ENCODE measurements at regions not wholly inside any gene's neighbourhood (a gene's known extent, or its start where the extent isn't known, plus 50 kb on each side); places are given as distances from the start of the nearest gene placed in this dataset.

DNA sequence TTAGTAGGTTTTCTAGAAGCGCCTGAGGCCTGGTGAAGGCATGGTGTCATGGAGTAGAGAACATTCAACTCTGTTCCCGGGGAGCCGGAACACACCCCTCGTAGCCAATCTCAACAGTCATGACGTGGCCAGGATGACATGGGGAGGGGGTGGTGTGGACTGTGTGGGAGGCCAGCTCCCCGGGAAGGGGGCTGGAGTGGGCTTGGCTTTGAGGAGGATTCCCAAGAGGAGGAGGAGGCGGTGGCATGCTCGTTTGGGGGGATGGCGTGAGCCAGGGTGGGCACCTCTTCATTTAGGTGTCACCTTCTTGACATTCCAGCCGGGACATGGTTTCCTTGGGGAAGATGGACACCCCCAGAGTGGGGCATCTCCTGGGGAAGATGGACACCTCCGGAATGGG, 257.5 kb downstream of the SEC14L1 start:
- intact Hi-C loops (cut with DNase I; ENCODE audit: low total_unique reads) = no loop called here
- no peak for DNase-seq (ENCODE audit: low spot score in 2 of 2)
- H3K27me3 ChIP-seq = no peaks in the 10 kb centered on the region
- H3K27ac ChIP-seq = peak overlapping the region; percentile 25 to 37
- TF ChIP-seq, protein P1, sequence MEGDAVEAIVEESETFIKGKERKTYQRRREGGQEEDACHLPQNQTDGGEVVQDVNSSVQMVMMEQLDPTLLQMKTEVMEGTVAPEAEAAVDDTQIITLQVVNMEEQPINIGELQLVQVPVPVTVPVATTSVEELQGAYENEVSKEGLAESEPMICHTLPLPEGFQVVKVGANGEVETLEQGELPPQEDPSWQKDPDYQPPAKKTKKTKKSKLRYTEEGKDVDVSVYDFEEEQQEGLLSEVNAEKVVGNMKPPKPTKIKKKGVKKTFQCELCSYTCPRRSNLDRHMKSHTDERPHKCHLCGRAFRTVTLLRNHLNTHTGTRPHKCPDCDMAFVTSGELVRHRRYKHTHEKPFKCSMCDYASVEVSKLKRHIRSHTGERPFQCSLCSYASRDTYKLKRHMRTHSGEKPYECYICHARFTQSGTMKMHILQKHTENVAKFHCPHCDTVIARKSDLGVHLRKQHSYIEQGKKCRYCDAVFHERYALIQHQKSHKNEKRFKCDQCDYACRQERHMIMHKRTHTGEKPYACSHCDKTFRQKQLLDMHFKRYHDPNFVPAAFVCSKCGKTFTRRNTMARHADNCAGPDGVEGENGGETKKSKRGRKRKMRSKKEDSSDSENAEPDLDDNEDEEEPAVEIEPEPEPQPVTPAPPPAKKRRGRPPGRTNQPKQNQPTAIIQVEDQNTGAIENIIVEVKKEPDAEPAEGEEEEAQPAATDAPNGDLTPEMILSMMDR (IDR thresholded peaks at IDR 0.05) = no peak
- TF ChIP-seq POLR2A (IDR thresholded peaks at IDR 0.05) = no peak
- TF ChIP-seq POLR2AphosphoS5 (IDR thresholded peaks at IDR 0.05) = no peak
- no peaks in the 10 kb centered on the region for H3K9me3 ChIP-seq
- peaks cover 10 to 19% of the 10 kb centered on the region in 2 donors for H3K4me1 ChIP-seq
- no peak overlapping the region for H3K4me3 ChIP-seq
- H3K36me3 ChIP-seq = no peaks in the 10 kb centered on the region

DNA sequence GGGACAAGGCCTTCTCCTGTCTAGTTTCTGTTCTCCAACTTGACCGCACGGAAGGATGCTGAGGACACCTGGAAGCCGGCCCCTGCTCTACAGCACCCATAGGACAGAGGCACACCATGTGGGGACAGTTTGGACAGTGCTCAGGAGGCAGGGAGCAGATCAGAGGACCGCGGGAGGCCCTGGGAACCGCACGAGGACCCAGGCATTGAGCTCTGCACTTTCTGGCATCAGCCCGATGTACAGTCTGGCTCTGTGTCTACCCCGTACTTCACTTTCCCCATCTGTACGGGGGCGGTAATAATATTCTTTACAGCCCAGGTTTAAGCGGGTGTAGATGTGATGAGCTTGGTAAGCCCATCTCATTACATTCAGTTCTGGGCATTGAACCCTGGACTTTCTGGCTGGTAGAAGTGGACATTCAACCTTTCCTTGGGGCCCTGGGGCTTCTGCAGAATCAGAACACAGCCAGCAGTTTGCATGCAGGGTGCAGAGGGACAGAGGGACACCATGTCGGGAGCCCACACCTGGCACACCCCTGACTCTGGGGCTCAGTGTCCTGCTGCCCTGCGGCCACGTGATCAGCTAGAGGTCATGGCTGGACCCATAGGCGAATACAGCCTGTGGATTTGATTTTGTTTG, 258.7 kb downstream of the SEC14L1 start:
- H3K9me3 ChIP-seq = no peaks in the 10 kb centered on the region
- intact Hi-C loops (cut with DNase I; ENCODE audit: low total_unique reads) = no loop called here
- peak overlapping the region in 1 of 2 donors; percentile 63 for H3K27ac ChIP-seq
- no peak for DNase-seq (ENCODE audit: low spot score in 2 of 2)
- peaks cover 4 to 7% of the 10 kb centered on the region in 2 donors for H3K4me1 ChIP-seq
- no peak for TF ChIP-seq POLR2AphosphoS5 (IDR thresholded peaks at IDR 0.05)
- H3K27me3 ChIP-seq = no peaks in the 10 kb centered on the region
- no peak overlapping the region for H3K4me3 ChIP-seq
- no peaks in the 10 kb centered on the region for H3K36me3 ChIP-seq

DNA sequence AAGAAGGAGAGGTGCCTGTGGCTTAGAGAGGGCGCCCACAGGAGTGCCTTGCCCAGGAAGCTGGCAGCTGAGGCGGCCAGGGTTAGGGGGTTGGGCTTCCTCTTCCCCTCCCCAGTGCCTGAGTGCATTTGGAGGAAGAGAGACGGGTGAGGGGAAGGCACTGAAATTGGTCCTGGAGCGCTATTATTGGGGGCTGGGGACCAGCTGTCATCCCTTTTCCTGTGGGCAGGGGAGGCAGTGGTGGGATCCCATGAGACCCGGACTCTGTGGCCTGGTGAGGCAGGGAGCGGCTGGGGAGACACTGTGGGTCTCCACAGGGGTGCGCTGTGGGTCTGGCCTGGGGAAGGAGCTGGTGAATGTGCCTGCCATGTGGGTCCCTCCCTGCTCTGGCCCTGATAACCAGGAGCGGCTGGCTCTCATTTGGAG, 259.7 kb downstream of the SEC14L1 start:
- Histone ChIP-seq H3K27me3 (no peaks in the 10 kb centered on the region), H3K4me3 (peak overlapping the region in 1 of 3 donors; percentile 22), H3K9me3 (no peaks in the 10 kb centered on the region), H3K27ac (peak overlapping the region; percentile 50 to 63), H3K36me3 (no peaks in the 10 kb centered on the region), H3K4me1 (peaks cover 5 to 7% of the 10 kb centered on the region in 2 donors)
- TF ChIP-seq POLR2A (IDR thresholded peaks at IDR 0.05) = no peak
- TF ChIP-seq POLR2AphosphoS5 (IDR thresholded peaks at IDR 0.05) = no peak
- TF ChIP-seq, protein P1 (IDR thresholded peaks at IDR 0.05) = peak in 1 of 3 donors; percentile 11
- DNase-seq (ENCODE audit: low spot score in 2 of 2) = no peak
- intact Hi-C loops (cut with DNase I; ENCODE audit: low total_unique reads) = no loop called here

DNA sequence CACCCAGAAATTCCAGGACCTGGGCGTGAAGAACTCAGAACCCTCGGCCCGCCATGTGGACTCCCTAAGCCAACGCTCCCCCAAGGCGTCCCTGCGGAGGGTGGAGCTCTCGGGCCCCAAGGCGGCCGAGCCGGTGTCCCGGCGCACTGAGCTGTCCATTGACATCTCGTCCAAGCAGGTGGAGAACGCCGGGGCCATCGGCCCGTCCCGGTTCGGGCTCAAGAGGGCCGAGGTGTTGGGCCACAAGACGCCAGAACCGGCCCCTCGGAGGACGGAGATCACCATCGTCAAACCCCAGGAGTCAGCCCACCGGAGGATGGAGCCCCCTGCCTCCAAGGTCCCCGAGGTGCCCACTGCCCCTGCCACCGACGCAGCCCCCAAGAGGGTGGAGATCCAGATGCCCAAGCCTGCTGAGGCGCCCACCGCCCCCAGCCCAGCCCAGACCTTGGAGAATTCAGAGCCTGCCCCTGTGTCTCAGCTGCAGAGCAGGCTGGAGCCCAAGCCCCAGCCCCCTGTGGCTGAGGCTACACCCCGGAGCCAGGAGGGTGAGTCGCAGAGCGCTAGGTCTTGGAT, 261.5 kb downstream of the SEC14L1 start:
- intact Hi-C loops (cut with DNase I; ENCODE audit: low total_unique reads) = no loop called here

DNA sequence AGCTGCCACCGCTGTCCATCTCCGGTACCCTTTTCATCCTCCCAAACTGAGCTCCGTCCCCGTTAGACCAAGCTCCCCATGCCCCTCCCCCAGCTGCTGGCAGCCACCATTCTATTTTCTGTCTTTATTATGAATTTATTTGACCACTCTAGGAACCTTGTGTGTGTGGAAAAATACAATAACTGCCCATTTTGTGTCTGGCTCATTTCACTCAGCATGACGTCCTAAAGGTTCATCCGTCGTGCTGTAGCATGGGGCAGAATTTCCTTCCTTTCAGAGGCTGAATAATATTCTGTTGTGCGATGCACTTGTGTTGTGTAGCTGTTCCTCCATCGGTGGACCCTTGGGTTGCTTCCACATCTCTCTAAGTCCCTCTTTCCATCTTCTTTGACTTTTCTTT, 263.1 kb downstream of the SEC14L1 start:
- DNase-seq (ENCODE audit: low spot score in 2 of 2) = no peak
- Histone ChIP-seq H3K4me1 (peaks cover 18 to 20% of the 10 kb centered on the region in 2 donors), H3K27ac (peak overlapping the region in 1 of 2 donors; percentile 86), H3K4me3 (no peak overlapping the region), H3K36me3 (no peaks in the 10 kb centered on the region), H3K27me3 (no peaks in the 10 kb centered on the region), H3K9me3 (no peaks in the 10 kb centered on the region)
- intact Hi-C loops (cut with DNase I; ENCODE audit: low total_unique reads) = no loop called here
- TF ChIP-seq, protein P1 (IDR thresholded peaks at IDR 0.05) = no peak
- no peak for TF ChIP-seq POLR2AphosphoS5 (IDR thresholded peaks at IDR 0.05)
- TF ChIP-seq POLR2A (IDR thresholded peaks at IDR 0.05) = no peak

More for the DNA sequence above, 261.5 kb downstream of the SEC14L1 start:
- H3K4me3 ChIP-seq = no peak overlapping the region
- H3K9me3 ChIP-seq = no peaks in the 10 kb centered on the region
- no peaks in the 10 kb centered on the region for H3K36me3 ChIP-seq
- H3K27ac ChIP-seq = no peak overlapping the region
- peaks cover 5 to 10% of the 10 kb centered on the region in 2 donors for H3K4me1 ChIP-seq
- no peak for DNase-seq (ENCODE audit: low spot score in 2 of 2)
- TF ChIP-seq, protein P1 (IDR thresholded peaks at IDR 0.05) = no peak
- no peak for TF ChIP-seq POLR2A (IDR thresholded peaks at IDR 0.05)
- TF ChIP-seq POLR2AphosphoS5 (IDR thresholded peaks at IDR 0.05) = no peak
- H3K27me3 ChIP-seq = no peaks in the 10 kb centered on the region

All from breast epithelium (tissue), 4 donors.